ENCODE measurements at regions not wholly inside any gene's neighbourhood (a gene's known extent, or its start where the extent isn't known, plus 50 kb on each side); places are given as distances from the start of the nearest gene placed in this dataset.

DNA sequence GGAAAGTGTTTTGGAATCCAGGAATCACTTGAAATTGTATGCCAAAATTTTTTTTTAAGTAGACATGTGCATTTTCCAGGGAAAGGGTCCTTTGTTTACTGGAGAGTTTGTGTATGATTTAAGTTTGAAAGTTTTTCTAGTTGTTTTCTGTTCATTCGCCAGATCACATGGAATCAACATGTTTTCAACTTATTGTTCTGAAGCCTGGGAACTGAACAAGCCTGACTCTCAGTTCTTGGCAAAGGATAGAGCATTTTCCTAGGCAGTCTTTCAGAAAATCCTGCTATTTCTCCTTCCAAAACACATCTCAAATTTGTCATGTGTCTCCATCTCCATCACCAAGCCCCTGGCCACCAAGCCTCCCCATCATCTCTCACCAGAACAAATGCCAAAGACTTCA, 374.8 kb downstream of the MAFB start:
- no peak for TF ChIP-seq POLR2A (IDR thresholded peaks at IDR 0.05; ENCODE audit: low read depth, low read length)
- TF ChIP-seq EZH2 (IDR thresholded peaks at IDR 0.05; ENCODE audit: borderline replicate concordance, low read depth, low read length, severe bottlenecking), result no peak
- TF ChIP-seq, protein P1, sequence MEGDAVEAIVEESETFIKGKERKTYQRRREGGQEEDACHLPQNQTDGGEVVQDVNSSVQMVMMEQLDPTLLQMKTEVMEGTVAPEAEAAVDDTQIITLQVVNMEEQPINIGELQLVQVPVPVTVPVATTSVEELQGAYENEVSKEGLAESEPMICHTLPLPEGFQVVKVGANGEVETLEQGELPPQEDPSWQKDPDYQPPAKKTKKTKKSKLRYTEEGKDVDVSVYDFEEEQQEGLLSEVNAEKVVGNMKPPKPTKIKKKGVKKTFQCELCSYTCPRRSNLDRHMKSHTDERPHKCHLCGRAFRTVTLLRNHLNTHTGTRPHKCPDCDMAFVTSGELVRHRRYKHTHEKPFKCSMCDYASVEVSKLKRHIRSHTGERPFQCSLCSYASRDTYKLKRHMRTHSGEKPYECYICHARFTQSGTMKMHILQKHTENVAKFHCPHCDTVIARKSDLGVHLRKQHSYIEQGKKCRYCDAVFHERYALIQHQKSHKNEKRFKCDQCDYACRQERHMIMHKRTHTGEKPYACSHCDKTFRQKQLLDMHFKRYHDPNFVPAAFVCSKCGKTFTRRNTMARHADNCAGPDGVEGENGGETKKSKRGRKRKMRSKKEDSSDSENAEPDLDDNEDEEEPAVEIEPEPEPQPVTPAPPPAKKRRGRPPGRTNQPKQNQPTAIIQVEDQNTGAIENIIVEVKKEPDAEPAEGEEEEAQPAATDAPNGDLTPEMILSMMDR (IDR thresholded peaks at IDR 0.05; ENCODE audit: extremely low read depth in 1 of 2, insufficient read depth in 1 of 2, low read depth in 1 of 2, low read length in 2 of 2), result no peak
